ENCODE measurements at regions not wholly inside any gene's neighbourhood (a gene's known extent, or its start where the extent isn't known, plus 50 kb on each side); places are given as distances from the start of the nearest gene placed in this dataset.
"Not testable (repeated sequence)": the region's sequence is repeated elsewhere in the genome, so short reads cannot be mapped to it uniquely, and the experiment has no call there.

- TF ChIP-seq, protein P1, sequence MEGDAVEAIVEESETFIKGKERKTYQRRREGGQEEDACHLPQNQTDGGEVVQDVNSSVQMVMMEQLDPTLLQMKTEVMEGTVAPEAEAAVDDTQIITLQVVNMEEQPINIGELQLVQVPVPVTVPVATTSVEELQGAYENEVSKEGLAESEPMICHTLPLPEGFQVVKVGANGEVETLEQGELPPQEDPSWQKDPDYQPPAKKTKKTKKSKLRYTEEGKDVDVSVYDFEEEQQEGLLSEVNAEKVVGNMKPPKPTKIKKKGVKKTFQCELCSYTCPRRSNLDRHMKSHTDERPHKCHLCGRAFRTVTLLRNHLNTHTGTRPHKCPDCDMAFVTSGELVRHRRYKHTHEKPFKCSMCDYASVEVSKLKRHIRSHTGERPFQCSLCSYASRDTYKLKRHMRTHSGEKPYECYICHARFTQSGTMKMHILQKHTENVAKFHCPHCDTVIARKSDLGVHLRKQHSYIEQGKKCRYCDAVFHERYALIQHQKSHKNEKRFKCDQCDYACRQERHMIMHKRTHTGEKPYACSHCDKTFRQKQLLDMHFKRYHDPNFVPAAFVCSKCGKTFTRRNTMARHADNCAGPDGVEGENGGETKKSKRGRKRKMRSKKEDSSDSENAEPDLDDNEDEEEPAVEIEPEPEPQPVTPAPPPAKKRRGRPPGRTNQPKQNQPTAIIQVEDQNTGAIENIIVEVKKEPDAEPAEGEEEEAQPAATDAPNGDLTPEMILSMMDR (conservative IDR thresholded peaks at IDR 0.05; ENCODE audit: low read depth in 2 of 2), result no peak
- TF ChIP-seq POLR2AphosphoS5 (IDR thresholded peaks at IDR 0.05; ENCODE audit: low read depth) (no peak), JUNB (IDR thresholded peaks at IDR 0.05; ENCODE audit: unreplicated experiment) (no peak), ZNF114 (CRISPR knock-in tag; IDR thresholded peaks at IDR 0.05) (no peak)
- TF ChIP-seq, protein P2, sequence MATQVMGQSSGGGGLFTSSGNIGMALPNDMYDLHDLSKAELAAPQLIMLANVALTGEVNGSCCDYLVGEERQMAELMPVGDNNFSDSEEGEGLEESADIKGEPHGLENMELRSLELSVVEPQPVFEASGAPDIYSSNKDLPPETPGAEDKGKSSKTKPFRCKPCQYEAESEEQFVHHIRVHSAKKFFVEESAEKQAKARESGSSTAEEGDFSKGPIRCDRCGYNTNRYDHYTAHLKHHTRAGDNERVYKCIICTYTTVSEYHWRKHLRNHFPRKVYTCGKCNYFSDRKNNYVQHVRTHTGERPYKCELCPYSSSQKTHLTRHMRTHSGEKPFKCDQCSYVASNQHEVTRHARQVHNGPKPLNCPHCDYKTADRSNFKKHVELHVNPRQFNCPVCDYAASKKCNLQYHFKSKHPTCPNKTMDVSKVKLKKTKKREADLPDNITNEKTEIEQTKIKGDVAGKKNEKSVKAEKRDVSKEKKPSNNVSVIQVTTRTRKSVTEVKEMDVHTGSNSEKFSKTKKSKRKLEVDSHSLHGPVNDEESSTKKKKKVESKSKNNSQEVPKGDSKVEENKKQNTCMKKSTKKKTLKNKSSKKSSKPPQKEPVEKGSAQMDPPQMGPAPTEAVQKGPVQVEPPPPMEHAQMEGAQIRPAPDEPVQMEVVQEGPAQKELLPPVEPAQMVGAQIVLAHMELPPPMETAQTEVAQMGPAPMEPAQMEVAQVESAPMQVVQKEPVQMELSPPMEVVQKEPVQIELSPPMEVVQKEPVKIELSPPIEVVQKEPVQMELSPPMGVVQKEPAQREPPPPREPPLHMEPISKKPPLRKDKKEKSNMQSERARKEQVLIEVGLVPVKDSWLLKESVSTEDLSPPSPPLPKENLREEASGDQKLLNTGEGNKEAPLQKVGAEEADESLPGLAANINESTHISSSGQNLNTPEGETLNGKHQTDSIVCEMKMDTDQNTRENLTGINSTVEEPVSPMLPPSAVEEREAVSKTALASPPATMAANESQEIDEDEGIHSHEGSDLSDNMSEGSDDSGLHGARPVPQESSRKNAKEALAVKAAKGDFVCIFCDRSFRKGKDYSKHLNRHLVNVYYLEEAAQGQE (IDR thresholded peaks at IDR 0.05; ENCODE audit: unreplicated experiment), result no peak
Observed at GRCh38 chr5:163108351-163108750, 329.0 kb upstream of the CCNG1 start (continued).

- Histone ChIP-seq H4K20me1 (replicated peaks; ENCODE audit: insufficient read depth) (no peaks in the 10 kb centered on the region), H3K36me3 (ENCODE audit: insufficient read depth) (no peaks in the 10 kb centered on the region), H3K9me2 (ENCODE audit: insufficient read depth) (no peaks in the 10 kb centered on the region), H3K27ac (ENCODE audit: low read depth) (no peak overlapping the region), H3K4me2 (no peak overlapping the region), H3K27me3 (ENCODE audit: insufficient read depth) (no peaks in the 10 kb centered on the region), H3K4me3 (no peak overlapping the region), H3F3A (replicated peaks; ENCODE audit: low read depth) (no peaks in the 10 kb centered on the region), H2AFZ (no peak overlapping the region), H3K4me1 (ENCODE audit: insufficient read depth) (no peaks in the 10 kb centered on the region), H3K79me2 (replicated peaks; ENCODE audit: insufficient read depth) (no peaks in the 10 kb centered on the region)
- peaks cover 10% of the 10 kb centered on the region; the same call in 1 of the 3 replicates for H3K9me3 Mint-ChIP-seq
- H3K4me1 Mint-ChIP-seq, result peaks cover 5% of the 10 kb centered on the region; the same call in 2 of the 3 replicates
- DNase-seq (ENCODE audit: low spot score) (no peak), ATAC-seq (no peak)
- H3K27ac Mint-ChIP-seq, result no peak overlapping the region
- TF ChIP-seq, protein P3, sequence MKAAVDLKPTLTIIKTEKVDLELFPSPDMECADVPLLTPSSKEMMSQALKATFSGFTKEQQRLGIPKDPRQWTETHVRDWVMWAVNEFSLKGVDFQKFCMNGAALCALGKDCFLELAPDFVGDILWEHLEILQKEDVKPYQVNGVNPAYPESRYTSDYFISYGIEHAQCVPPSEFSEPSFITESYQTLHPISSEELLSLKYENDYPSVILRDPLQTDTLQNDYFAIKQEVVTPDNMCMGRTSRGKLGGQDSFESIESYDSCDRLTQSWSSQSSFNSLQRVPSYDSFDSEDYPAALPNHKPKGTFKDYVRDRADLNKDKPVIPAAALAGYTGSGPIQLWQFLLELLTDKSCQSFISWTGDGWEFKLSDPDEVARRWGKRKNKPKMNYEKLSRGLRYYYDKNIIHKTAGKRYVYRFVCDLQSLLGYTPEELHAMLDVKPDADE (IDR thresholded peaks at IDR 0.05), result no peak
- TF ChIP-seq, protein P2 (IDR thresholded peaks at IDR 0.05; ENCODE audit: unreplicated experiment), result no peak
- no peak for TF ChIP-seq POLR2AphosphoS5 (IDR thresholded peaks at IDR 0.05; ENCODE audit: low read depth)
- no peak for TF ChIP-seq JUNB (IDR thresholded peaks at IDR 0.05; ENCODE audit: unreplicated experiment)
- TF ChIP-seq EZH2phosphoT487 (IDR thresholded peaks at IDR 0.05; ENCODE audit: unreplicated experiment), result no peak
- no peak for TF ChIP-seq ZNF114 (CRISPR knock-in tag; IDR thresholded peaks at IDR 0.05)
- no peak for TF ChIP-seq ZNF331 (CRISPR knock-in tag; IDR thresholded peaks at IDR 0.05; ENCODE audit: low read depth)
- no peak overlapping the region for H3K4me3 Mint-ChIP-seq
- H3K36me3 Mint-ChIP-seq (ENCODE audit: low read depth), result no peaks in the 10 kb centered on the region; the same call in 2 of the 3 replicates
- H3K27me3 Mint-ChIP-seq (ENCODE audit: insufficient read depth, low read depth, poor library complexity), result no peaks in the 10 kb centered on the region
Observed at GRCh38 chr5:163115011-163115410, 322.4 kb upstream of the CCNG1 start.

- not testable (repeated sequence) for H3K4me2 ChIP-seq; DNase-seq (ENCODE audit: low spot score); H4K20me1 ChIP-seq (replicated peaks; ENCODE audit: insufficient read depth); H3K4me1 Mint-ChIP-seq; H3K36me3 Mint-ChIP-seq (ENCODE audit: low read depth); H3K27me3 Mint-ChIP-seq (ENCODE audit: insufficient read depth, low read depth, poor library complexity); H3K4me3 ChIP-seq; H3K4me1 ChIP-seq (ENCODE audit: insufficient read depth); H3K9me2 ChIP-seq (ENCODE audit: insufficient read depth); H3K27ac Mint-ChIP-seq; H3K36me3 ChIP-seq (ENCODE audit: insufficient read depth); H3K4me3 Mint-ChIP-seq; H3K79me2 ChIP-seq (replicated peaks; ENCODE audit: insufficient read depth); H3F3A ChIP-seq (replicated peaks; ENCODE audit: low read depth); ATAC-seq; H2AFZ ChIP-seq; H3K27me3 ChIP-seq (ENCODE audit: insufficient read depth); H3K27ac ChIP-seq (ENCODE audit: low read depth)
- H3K9me3 Mint-ChIP-seq, result peaks cover 21% of the 10 kb centered on the region
Observed at GRCh38 chr5:163116618-163117017, 320.8 kb upstream of the CCNG1 start.

Measured in GM23338 (cell line).